ENCODE measurements at regions not wholly inside any gene's neighbourhood (a gene's known extent, or its start where the extent isn't known, plus 50 kb on each side); places are given as distances from the start of the nearest gene placed in this dataset.

GRCh38 chr3:181569356-181569940, 142.3 kb upstream of the SOX2 start:
- no peak overlapping the region for H3K27ac ChIP-seq (ENCODE audit: low read depth, low read length)
- no peaks in the 10 kb centered on the region for H3K9me3 ChIP-seq (ENCODE audit: control insufficient read depth in 5 of 5, low read length in 5 of 5)
- no peaks in the 10 kb centered on the region for H3K36me3 ChIP-seq (ENCODE audit: control insufficient read depth in 5 of 5, insufficient read depth in 5 of 5, low read length in 5 of 5)
- H3K27me3 ChIP-seq (ENCODE audit: control insufficient read depth in 5 of 5, insufficient read depth in 4 of 5, low read length in 5 of 5), result no peaks in the 10 kb centered on the region
- no peak overlapping the region for H3K9ac ChIP-seq (ENCODE audit: low read length in 5 of 5)
- H3K4me1 ChIP-seq (ENCODE audit: control insufficient read depth in 5 of 5, insufficient read depth in 5 of 5, low read length in 5 of 5), result no peaks in the 10 kb centered on the region
- H3K4me3 ChIP-seq (ENCODE audit: low read depth in 1 of 5, low read length in 5 of 5), result no peak overlapping the region

- H3K4me1 ChIP-seq (ENCODE audit: control insufficient read depth in 5 of 5, insufficient read depth in 5 of 5, low read length in 5 of 5), result no peaks in the 10 kb centered on the region
- no peaks in the 10 kb centered on the region for H3K36me3 ChIP-seq (ENCODE audit: control insufficient read depth in 5 of 5, insufficient read depth in 5 of 5, low read length in 5 of 5)
- H3K27ac ChIP-seq (ENCODE audit: low read depth, low read length), result no peak overlapping the region
- no peak overlapping the region for H3K9ac ChIP-seq (ENCODE audit: low read length in 5 of 5)
- no peak overlapping the region for H3K4me3 ChIP-seq (ENCODE audit: low read depth in 1 of 5, low read length in 5 of 5)
- no peaks in the 10 kb centered on the region for H3K9me3 ChIP-seq (ENCODE audit: control insufficient read depth in 5 of 5, low read length in 5 of 5)
- no peaks in the 10 kb centered on the region for H3K27me3 ChIP-seq (ENCODE audit: control insufficient read depth in 5 of 5, insufficient read depth in 4 of 5, low read length in 5 of 5)
These were observed 143.0 kb upstream of the SOX2 start for GRCh38 chr3:181568693-181569092.

- no peaks in the 10 kb centered on the region for H3K4me1 ChIP-seq (ENCODE audit: control insufficient read depth in 5 of 5, insufficient read depth in 5 of 5, low read length in 5 of 5)
- no peak overlapping the region for H3K4me3 ChIP-seq (ENCODE audit: low read depth in 1 of 5, low read length in 5 of 5)
- H3K36me3 ChIP-seq (ENCODE audit: control insufficient read depth in 5 of 5, insufficient read depth in 5 of 5, low read length in 5 of 5), result no peaks in the 10 kb centered on the region
- H3K27ac ChIP-seq (ENCODE audit: low read depth, low read length), result no peak overlapping the region
- no peaks in the 10 kb centered on the region for H3K9me3 ChIP-seq (ENCODE audit: control insufficient read depth in 5 of 5, low read length in 5 of 5)
- no peaks in the 10 kb centered on the region for H3K27me3 ChIP-seq (ENCODE audit: control insufficient read depth in 5 of 5, insufficient read depth in 4 of 5, low read length in 5 of 5)
- no peak overlapping the region for H3K9ac ChIP-seq (ENCODE audit: low read length in 5 of 5)
These were observed 143.5 kb upstream of the SOX2 start for GRCh38 chr3:181568248-181568647.

- H3K9ac ChIP-seq (ENCODE audit: low read length in 5 of 5), result no peak overlapping the region
- no peak overlapping the region for H3K4me3 ChIP-seq (ENCODE audit: low read depth in 1 of 5, low read length in 5 of 5)
- H3K27ac ChIP-seq (ENCODE audit: low read depth, low read length), result no peak overlapping the region
- H3K9me3 ChIP-seq (ENCODE audit: control insufficient read depth in 5 of 5, low read length in 5 of 5), result no peaks in the 10 kb centered on the region
- H3K36me3 ChIP-seq (ENCODE audit: control insufficient read depth in 5 of 5, insufficient read depth in 5 of 5, low read length in 5 of 5), result no peaks in the 10 kb centered on the region
- H3K27me3 ChIP-seq (ENCODE audit: control insufficient read depth in 5 of 5, insufficient read depth in 4 of 5, low read length in 5 of 5), result no peaks in the 10 kb centered on the region
- no peaks in the 10 kb centered on the region for H3K4me1 ChIP-seq (ENCODE audit: control insufficient read depth in 5 of 5, insufficient read depth in 5 of 5, low read length in 5 of 5)
These were observed 144.2 kb upstream of the SOX2 start for GRCh38 chr3:181567311-181568075.

GRCh38 chr3:181565416-181565815, 146.3 kb upstream of the SOX2 start:
- no peak overlapping the region for H3K4me3 ChIP-seq (ENCODE audit: low read depth in 1 of 5, low read length in 5 of 5)
- no peaks in the 10 kb centered on the region for H3K4me1 ChIP-seq (ENCODE audit: control insufficient read depth in 5 of 5, insufficient read depth in 5 of 5, low read length in 5 of 5)
- H3K9me3 ChIP-seq (ENCODE audit: control insufficient read depth in 5 of 5, low read length in 5 of 5), result no peaks in the 10 kb centered on the region
- H3K9ac ChIP-seq (ENCODE audit: low read length in 5 of 5), result no peak overlapping the region
- no peaks in the 10 kb centered on the region for H3K27me3 ChIP-seq (ENCODE audit: control insufficient read depth in 5 of 5, insufficient read depth in 4 of 5, low read length in 5 of 5)
- H3K27ac ChIP-seq (ENCODE audit: low read depth, low read length), result no peak overlapping the region
- H3K36me3 ChIP-seq (ENCODE audit: control insufficient read depth in 5 of 5, insufficient read depth in 5 of 5, low read length in 5 of 5), result no peaks in the 10 kb centered on the region

GRCh38 chr3:181564222-181564621, 147.5 kb upstream of the SOX2 start:
- Histone ChIP-seq H3K27ac (ENCODE audit: low read depth, low read length) (no peak overlapping the region), H3K36me3 (ENCODE audit: control insufficient read depth in 5 of 5, insufficient read depth in 5 of 5, low read length in 5 of 5) (no peaks in the 10 kb centered on the region), H3K4me1 (ENCODE audit: control insufficient read depth in 5 of 5, insufficient read depth in 5 of 5, low read length in 5 of 5) (no peaks in the 10 kb centered on the region), H3K9me3 (ENCODE audit: control insufficient read depth in 5 of 5, low read length in 5 of 5) (no peaks in the 10 kb centered on the region), H3K4me3 (ENCODE audit: low read depth in 1 of 5, low read length in 5 of 5) (no peak overlapping the region), H3K9ac (ENCODE audit: low read length in 5 of 5) (no peak overlapping the region), H3K27me3 (ENCODE audit: control insufficient read depth in 5 of 5, insufficient read depth in 4 of 5, low read length in 5 of 5) (no peaks in the 10 kb centered on the region)

DNA sequence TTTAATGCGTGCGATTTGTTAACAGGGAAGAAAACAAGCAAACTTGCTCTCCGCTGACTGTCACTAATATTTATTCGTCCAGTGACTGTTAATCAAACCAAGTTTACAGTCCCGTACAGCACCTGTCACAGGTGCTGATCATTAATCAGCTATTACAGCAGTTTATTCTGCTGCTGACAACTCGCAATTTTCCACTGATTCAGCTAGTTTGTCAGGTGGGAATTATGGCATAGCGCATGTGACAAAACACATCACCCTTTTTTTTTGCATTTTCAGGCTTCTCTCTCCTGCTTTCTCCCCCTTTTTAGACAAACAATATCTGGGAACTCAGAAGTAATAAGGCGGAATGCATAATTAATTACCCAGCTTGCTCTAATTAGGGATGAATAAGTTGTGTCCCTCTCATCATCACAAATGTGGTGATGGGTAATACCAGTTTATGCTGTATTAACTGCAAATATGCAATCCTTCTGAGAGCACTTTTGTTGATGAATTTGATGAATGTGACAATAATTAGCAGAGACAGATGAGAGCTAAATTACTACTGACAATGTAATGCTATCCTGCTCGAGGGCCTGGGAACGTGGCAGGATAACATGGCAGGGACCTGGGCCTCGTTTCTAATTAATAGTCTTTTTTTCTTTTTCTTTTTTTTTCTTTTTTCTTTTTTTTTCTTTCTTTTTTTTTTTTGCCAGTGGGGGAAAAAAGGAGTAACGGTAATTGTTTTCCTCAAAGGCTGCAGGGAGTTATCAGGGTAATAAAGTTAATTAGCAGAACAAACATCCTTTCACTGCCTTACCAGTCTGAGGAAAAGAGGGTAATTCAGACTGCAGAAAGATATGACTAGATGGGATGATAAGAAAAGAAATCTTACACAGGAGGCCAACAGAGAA, 150.3 kb upstream of the SOX2 start:
- Histone ChIP-seq H3K4me3 (ENCODE audit: low read depth in 1 of 5, low read length in 5 of 5) (no peak overlapping the region), H3K9ac (ENCODE audit: low read length in 5 of 5) (no peak overlapping the region), H3K27ac (ENCODE audit: low read depth, low read length) (no peak overlapping the region), H3K9me3 (ENCODE audit: control insufficient read depth in 5 of 5, low read length in 5 of 5) (no peaks in the 10 kb centered on the region), H3K27me3 (ENCODE audit: control insufficient read depth in 5 of 5, insufficient read depth in 4 of 5, low read length in 5 of 5) (no peaks in the 10 kb centered on the region), H3K4me1 (ENCODE audit: control insufficient read depth in 5 of 5, insufficient read depth in 5 of 5, low read length in 5 of 5) (no peaks in the 10 kb centered on the region), H3K36me3 (ENCODE audit: control insufficient read depth in 5 of 5, insufficient read depth in 5 of 5, low read length in 5 of 5) (no peaks in the 10 kb centered on the region)

GRCh38 chr3:181558870-181559269, 152.9 kb upstream of the SOX2 start:
- no peak overlapping the region for H3K4me3 ChIP-seq (ENCODE audit: low read depth in 1 of 5, low read length in 5 of 5)
- H3K36me3 ChIP-seq (ENCODE audit: control insufficient read depth in 5 of 5, insufficient read depth in 5 of 5, low read length in 5 of 5), result no peaks in the 10 kb centered on the region
- H3K27me3 ChIP-seq (ENCODE audit: control insufficient read depth in 5 of 5, insufficient read depth in 4 of 5, low read length in 5 of 5), result no peaks in the 10 kb centered on the region
- no peaks in the 10 kb centered on the region for H3K9me3 ChIP-seq (ENCODE audit: control insufficient read depth in 5 of 5, low read length in 5 of 5)
- no peaks in the 10 kb centered on the region for H3K4me1 ChIP-seq (ENCODE audit: control insufficient read depth in 5 of 5, insufficient read depth in 5 of 5, low read length in 5 of 5)
- H3K27ac ChIP-seq (ENCODE audit: low read depth, low read length), result no peak overlapping the region
- no peak overlapping the region for H3K9ac ChIP-seq (ENCODE audit: low read length in 5 of 5)

- no peak overlapping the region for H3K4me3 ChIP-seq (ENCODE audit: low read depth in 1 of 5, low read length in 5 of 5)
- H3K4me1 ChIP-seq (ENCODE audit: control insufficient read depth in 5 of 5, insufficient read depth in 5 of 5, low read length in 5 of 5), result no peaks in the 10 kb centered on the region
- H3K9me3 ChIP-seq (ENCODE audit: control insufficient read depth in 5 of 5, low read length in 5 of 5), result no peaks in the 10 kb centered on the region
- no peaks in the 10 kb centered on the region for H3K36me3 ChIP-seq (ENCODE audit: control insufficient read depth in 5 of 5, insufficient read depth in 5 of 5, low read length in 5 of 5)
- no peaks in the 10 kb centered on the region for H3K27me3 ChIP-seq (ENCODE audit: control insufficient read depth in 5 of 5, insufficient read depth in 4 of 5, low read length in 5 of 5)
- H3K27ac ChIP-seq (ENCODE audit: low read depth, low read length), result no peak overlapping the region
- H3K9ac ChIP-seq (ENCODE audit: low read length in 5 of 5), result no peak overlapping the region
These were observed 156.0 kb upstream of the SOX2 start for GRCh38 chr3:181555681-181556080.

GRCh38 chr3:181554233-181554765, 157.4 kb upstream of the SOX2 start:
- Histone ChIP-seq H3K9me3 (ENCODE audit: control insufficient read depth in 5 of 5, low read length in 5 of 5) (no peaks in the 10 kb centered on the region), H3K36me3 (ENCODE audit: control insufficient read depth in 5 of 5, insufficient read depth in 5 of 5, low read length in 5 of 5) (no peaks in the 10 kb centered on the region), H3K27ac (ENCODE audit: low read depth, low read length) (no peak overlapping the region), H3K9ac (ENCODE audit: low read length in 5 of 5) (no peak overlapping the region), H3K27me3 (ENCODE audit: control insufficient read depth in 5 of 5, insufficient read depth in 4 of 5, low read length in 5 of 5) (no peaks in the 10 kb centered on the region), H3K4me3 (ENCODE audit: low read depth in 1 of 5, low read length in 5 of 5) (no peak overlapping the region), H3K4me1 (ENCODE audit: control insufficient read depth in 5 of 5, insufficient read depth in 5 of 5, low read length in 5 of 5) (no peaks in the 10 kb centered on the region)
